LNCaP clone FGC (cell line): ENCODE measurements at regions not wholly inside any gene's neighbourhood (a gene's known extent, or its start where the extent isn't known, plus 50 kb on each side); places are given as distances from the start of the nearest gene placed in this dataset.

ENCODE experiments used
- DNase-seq: peaks from one replicate; pipeline ENCODE4 v3.0.0-alpha.2; 2011; ENCODE audit warnings: low read depth
- H3K4me3 ChIP-seq: 2 replicates; pipeline ENCODE4 v1.5.1; 2011; ENCODE audit warnings: mild to moderate bottlenecking, low read depth, low read length, control low read depth
- TF ChIP-seq, protein P1 (sequence below): IDR thresholded peaks from 2 replicates; pipeline ENCODE4 v1.5.1; 2012; ENCODE audit warnings: mild to moderate bottlenecking; ENCODE audit not compliant: control insufficient read depth, insufficient read depth; ENCODE audit errors: extremely low read depth

DNA sequence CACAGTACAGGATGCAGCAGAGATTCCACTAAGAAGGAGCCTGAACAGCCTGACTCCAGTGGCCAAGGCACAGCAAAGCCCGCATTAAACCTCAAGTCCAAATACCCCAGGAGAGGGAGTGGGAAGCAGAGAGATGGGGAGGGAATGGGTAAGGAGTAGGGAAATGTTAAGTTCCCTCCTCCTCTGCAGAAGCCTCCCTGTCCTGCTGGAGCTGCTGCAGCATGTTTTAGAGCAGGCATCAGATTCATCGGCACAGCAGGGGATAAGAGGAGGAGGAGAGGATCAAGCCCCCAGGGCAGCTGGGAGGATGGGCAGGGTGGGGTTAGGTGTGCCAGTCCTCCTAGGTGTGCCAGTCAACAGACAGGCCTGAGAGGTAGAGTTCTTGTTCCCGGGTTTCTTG is 709.7 kb downstream of the PTPRU start:
- H3K4me3 ChIP-seq = no peak overlapping the region
- TF ChIP-seq, protein P1, sequence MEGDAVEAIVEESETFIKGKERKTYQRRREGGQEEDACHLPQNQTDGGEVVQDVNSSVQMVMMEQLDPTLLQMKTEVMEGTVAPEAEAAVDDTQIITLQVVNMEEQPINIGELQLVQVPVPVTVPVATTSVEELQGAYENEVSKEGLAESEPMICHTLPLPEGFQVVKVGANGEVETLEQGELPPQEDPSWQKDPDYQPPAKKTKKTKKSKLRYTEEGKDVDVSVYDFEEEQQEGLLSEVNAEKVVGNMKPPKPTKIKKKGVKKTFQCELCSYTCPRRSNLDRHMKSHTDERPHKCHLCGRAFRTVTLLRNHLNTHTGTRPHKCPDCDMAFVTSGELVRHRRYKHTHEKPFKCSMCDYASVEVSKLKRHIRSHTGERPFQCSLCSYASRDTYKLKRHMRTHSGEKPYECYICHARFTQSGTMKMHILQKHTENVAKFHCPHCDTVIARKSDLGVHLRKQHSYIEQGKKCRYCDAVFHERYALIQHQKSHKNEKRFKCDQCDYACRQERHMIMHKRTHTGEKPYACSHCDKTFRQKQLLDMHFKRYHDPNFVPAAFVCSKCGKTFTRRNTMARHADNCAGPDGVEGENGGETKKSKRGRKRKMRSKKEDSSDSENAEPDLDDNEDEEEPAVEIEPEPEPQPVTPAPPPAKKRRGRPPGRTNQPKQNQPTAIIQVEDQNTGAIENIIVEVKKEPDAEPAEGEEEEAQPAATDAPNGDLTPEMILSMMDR = no peak
- DNase-seq = no peak

DNA sequence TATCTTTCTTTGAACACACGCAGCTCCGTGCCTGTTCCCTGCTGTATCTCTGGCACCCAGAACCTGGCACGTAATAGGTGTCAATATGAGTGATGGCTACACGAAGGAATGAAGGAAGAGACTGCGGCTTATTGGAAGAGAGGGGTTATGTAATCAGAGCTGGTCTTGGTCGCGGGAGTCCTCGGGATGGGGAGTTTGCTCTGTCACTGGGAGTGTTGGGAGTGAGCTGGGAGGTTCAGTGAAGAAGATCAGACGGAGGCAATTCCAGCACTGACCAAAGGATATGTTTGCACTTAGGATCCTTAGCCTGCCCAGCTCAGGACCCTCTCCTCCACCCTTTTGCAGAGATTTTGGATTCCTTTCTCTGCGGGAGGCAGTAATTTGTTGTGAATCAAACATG is 709.1 kb downstream of the PTPRU start:
- TF ChIP-seq, protein P1 = no peak
- H3K4me3 ChIP-seq = no peak overlapping the region
- no peak for DNase-seq

DNA sequence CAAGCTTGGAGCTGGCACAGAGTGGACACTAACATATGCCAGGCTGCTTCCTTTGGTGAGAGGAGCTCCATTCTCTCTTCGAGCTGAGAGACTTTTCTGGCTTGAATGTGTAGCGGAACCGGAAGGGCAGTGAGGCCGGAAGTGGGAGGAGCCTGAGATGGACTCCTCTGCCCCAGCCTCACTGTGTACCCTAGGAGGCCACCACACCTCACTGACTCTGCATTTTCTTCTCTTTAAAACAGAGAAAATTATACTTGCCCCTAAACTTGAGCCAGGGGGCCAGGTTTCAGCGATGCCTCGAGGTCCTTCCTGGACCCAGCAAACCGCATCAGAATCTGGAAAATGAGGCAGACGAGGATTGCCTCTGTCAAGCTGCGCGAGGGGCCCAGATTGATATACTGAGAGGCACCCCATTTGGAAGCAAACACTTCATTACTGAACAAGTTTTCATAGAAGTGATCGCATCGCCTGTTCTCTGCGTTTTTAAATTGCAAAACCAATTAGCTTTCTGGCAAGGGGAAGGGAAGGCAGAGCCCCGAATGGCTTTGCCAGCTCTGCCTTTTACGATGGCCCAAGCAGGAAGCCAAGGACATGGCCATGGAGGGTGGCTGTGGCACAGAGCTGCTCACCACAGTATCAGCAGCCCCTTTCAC is 708.1 kb downstream of the PTPRU start:
- TF ChIP-seq, protein P1 = no peak
- no peak for DNase-seq
- no peak overlapping the region for H3K4me3 ChIP-seq

DNA sequence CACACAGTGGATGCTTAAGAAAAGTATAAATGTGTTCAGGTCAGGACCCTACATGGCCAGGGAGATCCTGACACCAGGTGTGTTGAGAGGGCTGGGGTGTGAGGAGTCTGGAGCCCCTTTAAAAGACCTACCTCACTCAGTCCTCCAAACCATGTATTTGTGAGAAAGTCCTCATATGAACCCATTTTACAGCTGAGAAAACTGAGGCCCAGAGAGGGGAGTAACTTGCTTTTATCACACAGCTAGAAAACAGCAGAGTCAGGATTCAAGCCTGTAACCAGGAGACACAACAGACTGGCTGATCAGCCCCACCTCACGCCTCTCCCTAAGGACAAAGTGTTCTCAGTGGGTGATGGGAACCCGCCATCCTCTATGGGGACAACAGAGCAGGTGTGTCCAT is 706.7 kb downstream of the PTPRU start:
- DNase-seq = no peak
- TF ChIP-seq, protein P1 = no peak
- no peak overlapping the region for H3K4me3 ChIP-seq

DNA sequence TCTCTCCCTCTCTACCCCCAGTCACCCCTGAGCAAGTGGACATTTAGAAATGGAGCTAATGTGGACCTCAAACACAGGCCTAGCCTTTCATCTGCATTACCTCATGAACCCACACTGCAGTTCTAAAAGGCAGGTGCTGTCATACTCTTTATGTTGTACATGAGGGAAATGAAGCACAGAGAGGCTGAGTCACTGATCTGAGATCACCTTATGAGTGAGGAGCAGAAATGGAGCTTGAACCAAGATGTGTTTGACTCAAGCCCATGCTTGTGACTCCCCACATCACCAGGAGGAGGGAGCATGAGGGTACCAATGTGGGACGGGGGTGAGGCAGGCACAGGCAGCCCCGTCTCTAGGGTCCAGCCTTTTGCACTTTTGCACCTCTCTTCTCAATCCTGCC is 702.8 kb downstream of the PTPRU start:
- TF ChIP-seq, protein P1 = no peak
- DNase-seq = no peak
- no peak overlapping the region for H3K4me3 ChIP-seq

DNA sequence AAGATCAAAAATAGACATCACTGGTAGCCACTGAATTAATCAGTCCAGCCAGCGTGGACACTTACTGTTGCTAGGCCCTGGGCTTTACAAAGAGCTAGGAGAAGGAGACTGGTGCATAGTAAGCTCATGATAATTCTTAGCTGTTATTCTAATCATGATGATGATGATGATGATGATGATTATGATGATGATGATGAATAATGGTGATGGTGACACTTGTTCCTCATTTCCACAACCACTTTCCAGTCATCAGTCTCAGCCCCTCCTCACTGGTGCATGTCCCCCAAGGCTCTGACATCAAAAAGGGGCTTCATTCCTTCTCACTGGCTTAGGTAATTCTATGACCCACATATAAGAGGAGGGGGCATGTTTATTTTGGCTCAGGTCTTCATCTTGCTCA is 701.0 kb downstream of the PTPRU start:
- TF ChIP-seq, protein P1 = no peak
- no peak for DNase-seq

DNA sequence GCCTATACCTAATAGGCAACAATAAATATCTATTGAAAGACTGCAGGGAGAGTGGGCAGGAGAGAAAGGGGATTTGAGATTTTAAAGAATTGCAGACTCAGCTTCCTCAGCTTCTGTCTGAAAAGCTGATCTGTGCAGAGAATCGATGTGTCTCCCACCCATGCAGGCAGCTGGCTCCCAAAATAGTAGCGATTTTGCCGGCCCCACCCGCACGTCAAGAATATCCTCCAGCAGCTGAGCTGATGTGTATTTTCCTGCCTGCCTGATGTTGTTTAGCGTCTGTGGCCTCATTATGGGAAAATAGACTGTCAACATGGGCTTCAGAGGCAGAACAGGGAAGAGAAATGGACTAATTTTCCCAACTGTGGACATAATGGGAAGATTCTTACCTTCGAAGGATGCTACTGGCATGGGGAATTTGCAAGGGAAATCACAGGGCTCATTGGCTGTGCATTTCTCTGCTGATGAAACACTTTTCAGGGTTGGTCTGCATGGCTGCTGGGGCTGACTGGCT is 699.8 kb downstream of the PTPRU start:
- TF ChIP-seq, protein P1 = no peak
- H3K4me3 ChIP-seq = no peak overlapping the region
- DNase-seq = no peak

More for the DNA sequence above, 701.0 kb downstream of the PTPRU start:
- no peak overlapping the region for H3K4me3 ChIP-seq
